K562 (cell line): ENCODE measurements at regions not wholly inside any gene's neighbourhood (a gene's known extent, or its start where the extent isn't known, plus 50 kb on each side); places are given as distances from the start of the nearest gene placed in this dataset.

Source experiments
- ATAC-seq: fragments of 200-7000 bp; cut with Tn5 transposase; 3 replicates; pipeline ENCODE4 v1.9.1; 2020; ENCODE audit warnings: moderate library complexity
- BruUV-seq: library from RNA; stranded (reverse); fragments of 400-500 nt; replicated peaks from 2 replicates; lab custom pipeline; 2021; lab: Mats Ljungman, UMichigan
- CTCF ChIA-PET: fragments of 300-600 bp; formaldehyde crosslinking; extraction: SDS; loops from one replicate; lab custom pipeline; 2021; ENCODE audit warnings: low intra/inter-chr PET ratio; lab: Yijun Ruan, JAX
- POLR2A ChIA-PET: fragments of 300-600, 350-650 bp; sonication (Branson Sonifier 250); formaldehyde crosslinking; extraction: SDS; loops from one replicate; lab custom pipeline; 2021; ENCODE audit warnings: antibody characterized with exemption, inconsistent platforms; lab: Yijun Ruan, JAX
- DNase-seq, 4 experiments: peaks; one replicate each; pipeline versions ENCODE4 v3.0.0 to v3.0.0-alpha.2; 2011 to 2018; ENCODE audit warnings: low spot score in 3 of 4, mixed read lengths in 3 of 4; ENCODE audit errors: extremely low read depth in 1 of 4
- FAIRE-seq: peaks from 2 replicates; lab custom pipeline; 2011; peaks lifted over from hg19 to GRCh38; lab: Jason Lieb, UNC
- H2AFZ ChIP-seq: 2 replicates; pipeline ENCODE4 v1.6.0; 2011; ENCODE audit warnings: low read depth, low read length, control low read depth, inconsistent platforms
- H3K27ac ChIP-seq: fragments of 200-600 bp; 3 replicates; pipeline ENCODE4 v1.8.0; 2011; ENCODE audit warnings: low read depth, mild to moderate bottlenecking, control low read depth, inconsistent platforms, low read length, moderate library complexity, mixed read lengths; ENCODE audit errors: extremely low read depth
- H3K27me3 ChIP-seq, 2 experiments: fragments of 300-600 bp in 1 of 2; 2 replicates in 1 of 2; 3 replicates in 1 of 2; pipeline versions ENCODE4 v1.6.0 to v1.8.0; 2011; ENCODE audit warnings: inconsistent platforms in 2 of 2, low read length in 2 of 2, mild to moderate bottlenecking in 1 of 2, mixed read lengths in 1 of 2, moderate library complexity in 1 of 2; ENCODE audit not compliant: control insufficient read depth in 2 of 2, insufficient read depth in 2 of 2
- H3K36me3 ChIP-seq: fragments of 300-600 bp; 3 replicates; pipeline ENCODE4 v1.8.0; 2011; ENCODE audit warnings: mild to moderate bottlenecking, low read length, inconsistent platforms; ENCODE audit not compliant: control insufficient read depth, insufficient read depth
- H3K4me1 ChIP-seq, 2 experiments: fragments of 200-600 bp in 1 of 2; replicated peaks in 1 of 2; 2 replicates in 1 of 2; 3 replicates in 1 of 2; pipeline versions ENCODE4 v1.5.1 to v1.8.0; 2011; ENCODE audit warnings: inconsistent platforms in 2 of 2, low read length in 2 of 2, mild to moderate bottlenecking in 1 of 2, mixed read lengths in 1 of 2, moderate library complexity in 1 of 2; ENCODE audit not compliant: control insufficient read depth in 2 of 2, insufficient read depth in 2 of 2
- H3K4me2 ChIP-seq: 2 replicates; pipeline ENCODE4 v1.6.1; 2011; ENCODE audit warnings: low read length, control low read depth, inconsistent platforms, mixed read lengths; ENCODE audit not compliant: insufficient read depth
- H3K4me3 ChIP-seq: fragments of 200-600 bp; sonication (generic), shearing (Covaris generic); 2 replicates; pipeline ENCODE4 v1.5.1; 2016; ENCODE audit warnings: control low read depth, inconsistent platforms
- H3K79me2 ChIP-seq: fragments of 200-600 bp; 3 replicates; pipeline ENCODE4 v1.8.0; 2011; ENCODE audit warnings: low read length, inconsistent platforms; ENCODE audit not compliant: control insufficient read depth, insufficient read depth
- H3K9ac ChIP-seq, 2 experiments: 2 replicates each; pipeline versions ENCODE4 v1.6.0 to v1.6.1; 2011; ENCODE audit warnings: low read depth in 2 of 2, low read length in 2 of 2, control low read depth in 1 of 2, inconsistent platforms in 1 of 2, mild to moderate bottlenecking in 1 of 2, mixed read lengths in 1 of 2; ENCODE audit not compliant: insufficient read depth in 1 of 2
- H3K9me1 ChIP-seq: one replicate; pipeline ENCODE4 v1.6.0; 2011; ENCODE audit warnings: inconsistent platforms, mild to moderate bottlenecking, low read length, moderate library complexity; ENCODE audit not compliant: control insufficient read depth, insufficient read depth
- H3K9me3 ChIP-seq: replicated peaks from 2 replicates; pipeline ENCODE4 v1.5.1; 2011; ENCODE audit warnings: low read depth, low read length, inconsistent platforms; ENCODE audit not compliant: control insufficient read depth, insufficient read depth
- H4K20me1 ChIP-seq: replicated peaks from 2 replicates; pipeline ENCODE4 v1.6.1; 2011; ENCODE audit warnings: low read length, inconsistent platforms, mixed read lengths; ENCODE audit not compliant: control insufficient read depth, insufficient read depth
- CEBPG ChIP-seq, 3 experiments: fragments of 200-800 bp in 1 of 3; sonication (Bioruptor generic) in 1 of 3; sonication (generic) in 1 of 3; formaldehyde crosslinking in 1 of 3; IDR thresholded peaks in 2 of 3; conservative IDR thresholded peaks in 1 of 3; 2 replicates each; pipeline versions ENCODE4 v1.6.1 to v1.8.0; 2016 to 2022; ENCODE audit warnings: missing compliant biosample characterization in 2 of 3, missing genetic modification characterization in 2 of 3, mild to moderate bottlenecking in 1 of 3, missing genetic modification reagents in 1 of 3
- MCM2 ChIP-seq: fragments of 450-650 bp; IDR thresholded peaks from 2 replicates; pipeline ENCODE4 v1.6.1; 2017; ENCODE audit warnings: low read depth, mild to moderate bottlenecking
- NFXL1 ChIP-seq: fragments of 450-650 bp; formaldehyde crosslinking; IDR thresholded peaks from 2 replicates; pipeline ENCODE4 v1.4.0; 2021; ENCODE audit warnings: mild to moderate bottlenecking
- ZNF12 ChIP-seq: sonication (generic); formaldehyde crosslinking; IDR thresholded peaks from 2 replicates; pipeline ENCODE4 v1.4.0; 2020; ENCODE audit warnings: mild to moderate bottlenecking, missing genetic modification reagents
- ZNF384 ChIP-seq: IDR thresholded peaks from 2 replicates; pipeline ENCODE4 v1.6.1; 2012; ENCODE audit warnings: low read depth, low read length, improper control_type of control experiment
- ZNF561 ChIP-seq: fragments of 450-650 bp; formaldehyde crosslinking; conservative IDR thresholded peaks from 2 replicates; pipeline ENCODE4 v1.4.0; 2020; ENCODE audit warnings: mild to moderate bottlenecking, moderate library complexity
- WGBS: fragments of 100-300 bp; shearing (Covaris generic); methylation state at CpG from one replicate; pipeline ENCODE4 v1.1.6; 2016; ENCODE audit warnings: low coverage, mixed read lengths; ENCODE audit not compliant: insufficient coverage; ENCODE audit errors: missing lambda C conversion rate; 5-methylcytosine and 5-hydroxymethylcytosine counted together
- in situ Hi-C: fragments of 300-500 bp; cut with MboI; formaldehyde crosslinking; loops from 4 replicates; pipeline ENCODE4 v1.15.0; 2018; ENCODE audit warnings: inconsistent platforms, mixed read lengths
- intact Hi-C: fragments of 100-400 bp; cut with micrococcal nuclease; formaldehyde crosslinking; loops from 2 replicates; pipeline ENCODE4 v1.14.2; 2022
- TF ChIP-seq, protein P1 (sequence below): fragments of 250-450 bp; sonication (Bioruptor Pico); IDR thresholded peaks from 2 replicates; pipeline ENCODE4 v1.4.0; 2020; ENCODE audit warnings: mild to moderate bottlenecking, moderate library complexity

DNA sequence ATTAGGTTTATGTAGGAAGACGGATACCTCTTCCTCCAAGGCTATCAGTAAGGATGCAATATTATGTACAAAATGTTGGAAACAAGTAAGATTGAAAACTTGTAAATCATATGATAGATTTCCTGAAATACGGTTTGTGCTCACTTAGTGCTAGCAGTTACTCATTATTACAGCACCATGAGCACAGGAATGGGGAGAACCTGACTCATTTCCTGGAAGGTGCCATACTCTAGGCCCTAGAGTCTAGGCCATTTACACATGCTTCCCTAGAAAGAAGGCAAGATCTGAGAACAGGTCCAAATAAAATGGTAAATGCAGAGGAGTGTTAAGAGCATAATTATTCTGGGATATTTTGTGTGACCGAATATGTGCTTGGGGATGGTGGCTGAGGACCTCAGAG, 467.7 kb upstream of the CELF4 start:
- no peaks in the 10 kb centered on the region for H3K36me3 ChIP-seq
- H3K27ac ChIP-seq: no peak overlapping the region
- no peaks in the 10 kb centered on the region for H4K20me1 ChIP-seq
- no peak overlapping the region for H3K4me3 ChIP-seq
- no peak overlapping the region for H2AFZ ChIP-seq
- no peak for TF ChIP-seq NFXL1
- no peak for TF ChIP-seq ZNF561 (CRISPR knock-in tag)
- no peak for TF ChIP-seq CEBPG (CRISPR knock-in tag; IDR thresholded peaks at IDR 0.05)
- no peak for TF ChIP-seq CEBPG (tag; conservative IDR thresholded peaks at IDR 0.05 in 1 of 2, IDR thresholded peaks at IDR 0.05 in 1 of 2)
- no peak for TF ChIP-seq ZNF384
- TF ChIP-seq ZNF12 (CRISPR knock-in tag): no peak
- no peak for TF ChIP-seq MCM2
- TF ChIP-seq, protein P1, sequence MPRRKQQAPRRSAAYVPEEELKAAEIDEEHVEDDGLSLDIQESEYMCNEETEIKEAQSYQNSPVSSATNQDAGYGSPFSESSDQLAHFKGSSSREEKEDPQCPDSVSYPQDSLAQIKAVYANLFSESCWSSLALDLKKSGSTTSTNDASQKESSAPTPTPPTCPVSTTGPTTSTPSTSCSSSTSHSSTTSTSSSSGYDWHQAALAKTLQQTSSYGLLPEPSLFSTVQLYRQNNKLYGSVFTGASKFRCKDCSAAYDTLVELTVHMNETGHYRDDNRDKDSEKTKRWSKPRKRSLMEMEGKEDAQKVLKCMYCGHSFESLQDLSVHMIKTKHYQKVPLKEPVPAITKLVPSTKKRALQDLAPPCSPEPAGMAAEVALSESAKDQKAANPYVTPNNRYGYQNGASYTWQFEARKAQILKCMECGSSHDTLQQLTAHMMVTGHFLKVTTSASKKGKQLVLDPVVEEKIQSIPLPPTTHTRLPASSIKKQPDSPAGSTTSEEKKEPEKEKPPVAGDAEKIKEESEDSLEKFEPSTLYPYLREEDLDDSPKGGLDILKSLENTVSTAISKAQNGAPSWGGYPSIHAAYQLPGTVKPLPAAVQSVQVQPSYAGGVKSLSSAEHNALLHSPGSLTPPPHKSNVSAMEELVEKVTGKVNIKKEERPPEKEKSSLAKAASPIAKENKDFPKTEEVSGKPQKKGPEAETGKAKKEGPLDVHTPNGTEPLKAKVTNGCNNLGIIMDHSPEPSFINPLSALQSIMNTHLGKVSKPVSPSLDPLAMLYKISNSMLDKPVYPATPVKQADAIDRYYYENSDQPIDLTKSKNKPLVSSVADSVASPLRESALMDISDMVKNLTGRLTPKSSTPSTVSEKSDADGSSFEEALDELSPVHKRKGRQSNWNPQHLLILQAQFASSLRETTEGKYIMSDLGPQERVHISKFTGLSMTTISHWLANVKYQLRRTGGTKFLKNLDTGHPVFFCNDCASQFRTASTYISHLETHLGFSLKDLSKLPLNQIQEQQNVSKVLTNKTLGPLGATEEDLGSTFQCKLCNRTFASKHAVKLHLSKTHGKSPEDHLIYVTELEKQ (CRISPR knock-in tag): no peak
- intact Hi-C loops (no loop called here), in situ Hi-C loops (no loop called here)
- WGBS: 0% methylated on average over 3 of the region's 3 CpGs
- no peaks in the 10 kb centered on the region for H3K79me2 ChIP-seq
- H3K9me1 ChIP-seq: no peaks in the 10 kb centered on the region
- BruUV-seq: no TSS peak
- FAIRE-seq: no peak
- H3K4me1 ChIP-seq: no peaks in the 10 kb centered on the region
- ATAC-seq: no peak
- H3K4me2 ChIP-seq: no peak overlapping the region
- ChIA-PET CTCF (no interaction called here), POLR2A (interaction anchor here (0.6 kb wide), 1 partner anchor 1572 kb away, joined by 3 read pairs; no protein-coding TSS in a partner anchor)
- no peaks in the 10 kb centered on the region for H3K9me3 ChIP-seq
- no peaks in the 10 kb centered on the region for H3K27me3 ChIP-seq
- H3K9ac ChIP-seq: no peak overlapping the region
- no peak for DNase-seq
